GM10266 (cell line): ENCODE measurements at regions not wholly inside any gene's neighbourhood (a gene's known extent, or its start where the extent isn't known, plus 50 kb on each side); places are given as distances from the start of the nearest gene placed in this dataset.

Experiments
- DNase-seq: peaks from one replicate; pipeline ENCODE4 v3.0.0; 2012; ENCODE audit errors: extremely low spot score
- CTCF ChIP-seq: IDR thresholded peaks from 2 replicates; pipeline ENCODE4 v1.5.1; 2012; ENCODE audit warnings: mild to moderate bottlenecking, low read depth; ENCODE audit not compliant: control insufficient read depth, insufficient read depth; ENCODE audit errors: missing control alignments

GRCh38 chr7:24494832-24495231 is 78.4 kb upstream of the PALS2 start:
- no peak for TF ChIP-seq CTCF
- DNase-seq, result no peak

- DNase-seq, result no peak
Measured at GRCh38 chr7:24496036-24496435, 77.2 kb upstream of the PALS2 start.

GRCh38 chr7:24498439-24498838 is 74.8 kb upstream of the PALS2 start:
- no peak for DNase-seq
- no peak for TF ChIP-seq CTCF

More at GRCh38 chr7:24496036-24496435, 77.2 kb upstream of the PALS2 start:
- no peak for TF ChIP-seq CTCF

GRCh38 chr7:24499871-24500270 is 73.4 kb upstream of the PALS2 start:
- TF ChIP-seq CTCF, result no peak
- DNase-seq, result no peak

GRCh38 chr7:24500599-24500998 is 72.7 kb upstream of the PALS2 start:
- TF ChIP-seq CTCF, result no peak
- no peak for DNase-seq

GRCh38 chr7:24501009-24501408 is 72.2 kb upstream of the PALS2 start:
- TF ChIP-seq CTCF, result no peak
- no peak for DNase-seq

- DNase-seq, result no peak
- TF ChIP-seq CTCF, result no peak
Measured at GRCh38 chr7:24501443-24502134, 71.7 kb upstream of the PALS2 start.
